Adrenal gland (tissue), 9 donors: ENCODE measurements at regions not wholly inside any gene's neighbourhood (a gene's known extent, or its start where the extent isn't known, plus 50 kb on each side); places are given as distances from the start of the nearest gene placed in this dataset.

ENCODE experiments used
- DNase-seq, 7 donors: peaks; one replicate each; pipeline ENCODE4 v3.0.0-alpha.2; 2019 to 2020
- H3K27ac ChIP-seq, 5 donors: fragments of 200-600 bp; sonication (generic) in 4 of 5; 1 replicate in 3 of 5; 2 replicates in 2 of 5; pipeline versions ENCODE4 v1.5.1 to v1.8.0; 2016 to 2020; ENCODE audit warnings: mild to moderate bottlenecking in 1 of 5
- H3K27me3 ChIP-seq: fragments of 200-600 bp; 2 replicates; pipeline ENCODE4 v1.8.0; 2021
- H3K36me3 ChIP-seq, 2 donors: fragments of 200-600 bp; replicated peaks in 1 of 2; 1 replicate in 1 of 2; 2 replicates in 1 of 2; pipeline versions ENCODE4 v1.5.1 to v1.8.0; 2018 to 2022
- H3K4me1 ChIP-seq, 2 donors: fragments of 200-600 bp; replicated peaks in 1 of 2; 1 replicate in 1 of 2; 2 replicates in 1 of 2; pipeline versions ENCODE4 v1.5.1 to v1.8.0; 2018 to 2021
- H3K4me3 ChIP-seq, 4 donors: fragments of 200-600 bp; sonication (generic) in 3 of 4; one replicate each; pipeline ENCODE4 v1.5.1; 2016 to 2018
- H3K9me3 ChIP-seq, 3 donors: fragments of 200-600 bp; sonication (generic) in 1 of 3; replicated peaks in 1 of 3; 1 replicate in 2 of 3; 2 replicates in 1 of 3; pipeline versions ENCODE4 v1.5.1 to v1.8.0; 2016 to 2021
- CTCF ChIP-seq, 6 experiments: fragments of 450-650 bp in 4 of 6; fragments of 200-600 bp in 2 of 6; sonication (generic) in 1 of 6; IDR thresholded peaks; 1 replicate in 5 of 6; 2 replicates in 1 of 6; pipeline versions ENCODE4 v1.5.1 to v1.8.0; 2016 to 2021; ENCODE audit warnings: antibody characterized with exemption in 6 of 6, mild to moderate bottlenecking in 2 of 6, moderate library complexity in 1 of 6
- POLR2A ChIP-seq, 2 donors: fragments of 450-650 bp; IDR thresholded peaks; one replicate each; pipeline ENCODE4 v1.6.1; 2017; ENCODE audit warnings: antibody characterized with exemption in 2 of 2, mild to moderate bottlenecking in 2 of 2, moderate library complexity in 1 of 2
- WGBS, 4 donors: extraction: QIAGEN DNeasy Blood & Tissue Kit in 2 of 4; methylation state at CpG; one replicate each; pipeline versions ENCODE4 v1.1.5 to v1.1.7; 2013 to 2017; 5-methylcytosine and 5-hydroxymethylcytosine counted together
- intact Hi-C, 2 donors: fragments of 100-400 bp; cut with DNase I; formaldehyde crosslinking; loops; one replicate each; pipeline versions ENCODE4 v1.14.1 to v1.15.0; 2022 to 2023
- donor health status: healthy with polysubstance abuse.
- donor health status: Bipolar disorder and iron deficiency.
- donor health status: DM: yes; HTN: yes; CAD: no.
- donor health status: DM: no; HTN: no; CAD: no.
- donor health status: DM: no; HTN: no; CAD: no.

- TF ChIP-seq POLR2A (IDR thresholded peaks at IDR 0.05) (no peak), CTCF (IDR thresholded peaks at IDR 0.05) (no peak)
- 45 to 56% (median 53%) methylated on average over 8 of the region's 8 CpGs for WGBS, 4 donors
- Histone ChIP-seq H3K4me1 (no peaks in the 10 kb centered on the region), H3K36me3 (no peaks in the 10 kb centered on the region), H3K27me3 (no peaks in the 10 kb centered on the region), H3K9me3 (no peaks in the 10 kb centered on the region), H3K4me3 (no peak overlapping the region), H3K27ac (no peak overlapping the region)
- no peak for DNase-seq
- intact Hi-C loops, result no loop called here
Measured at GRCh38 chr5:51095486-51095885, 287.8 kb upstream of the ISL1 start.

GRCh38 chr5:51096859-51097258, 286.4 kb upstream of the ISL1 start:
- WGBS, 4 donors, result 55 to 63% (median 60%) methylated on average over 3 of the region's 3 CpGs
- intact Hi-C loops, result no loop called here
- Histone ChIP-seq H3K27me3 (no peaks in the 10 kb centered on the region), H3K27ac (no peak overlapping the region), H3K4me3 (no peak overlapping the region), H3K4me1 (no peaks in the 10 kb centered on the region), H3K36me3 (no peaks in the 10 kb centered on the region), H3K9me3 (no peaks in the 10 kb centered on the region)
- no peak for TF ChIP-seq CTCF (IDR thresholded peaks at IDR 0.05)
- no peak for DNase-seq

- TF ChIP-seq CTCF (IDR thresholded peaks at IDR 0.05) (no peak), POLR2A (IDR thresholded peaks at IDR 0.05) (no peak)
- no peaks in the 10 kb centered on the region for H3K36me3 ChIP-seq
- H3K4me3 ChIP-seq, result no peak overlapping the region
- intact Hi-C loops, result no loop called here
- no peak overlapping the region for H3K27ac ChIP-seq
- H3K27me3 ChIP-seq, result no peaks in the 10 kb centered on the region
- 62 to 72% (median 69%) methylated on average over 6 of the region's 6 CpGs for WGBS, 4 donors
- H3K9me3 ChIP-seq, result no peaks in the 10 kb centered on the region
- H3K4me1 ChIP-seq, result no peaks in the 10 kb centered on the region
- DNase-seq, result no peak
Measured at GRCh38 chr5:51099173-51099853, 283.9 kb upstream of the ISL1 start.

GRCh38 chr5:51104556-51104955, 278.7 kb upstream of the ISL1 start:
- no peaks in the 10 kb centered on the region for H3K9me3 ChIP-seq
- H3K27me3 ChIP-seq, result no peaks in the 10 kb centered on the region
- TF ChIP-seq CTCF (IDR thresholded peaks at IDR 0.05), result no peak
- no peak for TF ChIP-seq POLR2A (IDR thresholded peaks at IDR 0.05)
- no peaks in the 10 kb centered on the region for H3K4me1 ChIP-seq
- DNase-seq, result no peak
- WGBS, 4 donors, result 49 to 71% (median 68%) methylated on average over 2 of the region's 2 CpGs
- no peaks in the 10 kb centered on the region for H3K36me3 ChIP-seq
- H3K4me3 ChIP-seq, result no peak overlapping the region
- H3K27ac ChIP-seq, result no peak overlapping the region
- intact Hi-C loops, result no loop called here
